GM18858 (cell line): ENCODE measurements at regions not wholly inside any gene's neighbourhood (a gene's known extent, or its start where the extent isn't known, plus 50 kb on each side); places are given as distances from the start of the nearest gene placed in this dataset.
"Not testable (repeated sequence)": the region's sequence is repeated elsewhere in the genome, so short reads cannot be mapped to it uniquely, and the experiment has no call there.

Experiments
- ATAC-seq: cut with Tn5 transposase; IDR thresholded peaks from one replicate; pipeline ENCODE4 v1.9.1; 2021; ENCODE audit not compliant: unreplicated experiment

- not testable (repeated sequence) for ATAC-seq
Measured at GRCh38 chr17:34039759-34040555, 215.1 kb upstream of the CCL2 start.

DNA sequence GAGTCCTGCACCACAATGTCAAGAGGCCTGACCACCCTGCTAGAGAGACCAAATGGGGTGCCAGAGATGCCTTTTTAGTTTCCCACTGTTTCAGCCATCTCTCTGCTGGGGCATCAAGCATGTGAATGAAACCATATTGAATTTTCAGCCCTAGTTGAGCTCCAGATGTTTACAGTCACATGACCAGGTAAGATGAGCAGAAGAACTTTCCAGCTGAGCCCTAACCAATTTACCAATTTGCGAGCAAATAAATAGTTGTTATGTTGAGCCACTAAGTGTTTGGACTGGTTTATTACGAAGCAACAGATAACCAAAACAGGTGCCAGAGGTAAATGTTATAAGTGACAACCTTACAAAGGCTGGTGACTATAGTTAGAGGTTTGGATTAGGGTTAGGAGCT, 209.1 kb upstream of the CCL2 start:
- no peak for ATAC-seq

DNA sequence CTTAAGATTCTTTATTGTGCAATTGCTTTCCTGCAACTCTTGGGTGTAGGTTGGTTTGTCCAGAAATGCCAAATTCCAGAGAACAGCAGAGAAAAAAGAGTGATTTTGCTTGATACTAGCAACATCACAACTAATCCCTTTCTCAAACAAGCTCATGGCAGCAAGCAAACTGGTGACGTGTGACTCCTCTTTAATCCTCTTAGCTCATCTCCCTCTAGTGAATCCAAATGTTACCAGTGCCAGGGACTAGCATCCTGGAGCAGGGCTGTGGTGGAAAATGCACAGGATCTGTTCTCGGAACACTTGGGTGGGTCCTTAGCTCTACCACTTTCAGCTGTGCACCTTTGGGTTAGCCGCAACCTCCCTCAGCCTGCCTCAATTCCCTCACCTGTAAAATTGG, 204.0 kb upstream of the CCL2 start:
- ATAC-seq = no peak

- no peak for ATAC-seq
Measured at GRCh38 chr17:34054495-34054894, 200.6 kb upstream of the CCL2 start.

GRCh38 chr17:34055606-34056005, 199.5 kb upstream of the CCL2 start:
- ATAC-seq = no peak

DNA sequence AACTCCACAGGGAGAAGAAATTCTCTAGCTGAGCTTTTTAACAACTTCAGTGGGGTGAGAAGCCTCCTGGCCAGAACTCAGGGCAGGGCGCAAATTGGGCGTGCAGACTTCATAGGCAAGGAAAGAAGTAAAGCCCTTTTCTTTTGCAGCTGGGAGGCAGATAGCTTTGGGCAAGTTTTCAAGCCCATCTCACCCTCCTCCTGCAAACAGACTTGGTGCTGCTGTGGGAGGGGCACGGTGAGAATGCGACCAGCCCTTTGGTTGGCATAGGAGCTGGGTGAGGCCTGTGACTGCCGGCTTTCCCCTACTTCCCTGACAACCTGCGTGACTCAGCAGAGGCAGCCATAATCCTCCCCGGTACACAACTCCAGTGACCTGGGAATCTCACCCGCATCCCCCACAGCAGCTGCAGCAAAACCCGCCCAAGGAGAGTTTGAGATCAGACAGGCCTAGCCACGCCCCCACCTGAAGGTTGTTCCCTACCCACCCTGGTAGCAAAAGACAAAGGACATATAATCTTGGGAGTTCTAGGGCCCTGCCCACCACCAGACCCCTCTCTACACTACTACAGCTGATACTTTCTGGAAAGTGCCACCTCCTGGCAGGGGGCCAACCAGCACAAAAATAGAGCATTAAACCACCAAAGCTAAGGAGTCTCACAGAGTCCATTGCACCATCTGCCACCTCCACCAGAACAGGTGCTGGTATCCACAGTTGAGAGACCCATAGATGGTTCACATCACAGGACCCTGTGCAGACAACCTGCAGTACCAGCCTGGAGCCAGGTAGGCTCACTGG, 195.5 kb upstream of the CCL2 start:
- no peak for ATAC-seq

DNA sequence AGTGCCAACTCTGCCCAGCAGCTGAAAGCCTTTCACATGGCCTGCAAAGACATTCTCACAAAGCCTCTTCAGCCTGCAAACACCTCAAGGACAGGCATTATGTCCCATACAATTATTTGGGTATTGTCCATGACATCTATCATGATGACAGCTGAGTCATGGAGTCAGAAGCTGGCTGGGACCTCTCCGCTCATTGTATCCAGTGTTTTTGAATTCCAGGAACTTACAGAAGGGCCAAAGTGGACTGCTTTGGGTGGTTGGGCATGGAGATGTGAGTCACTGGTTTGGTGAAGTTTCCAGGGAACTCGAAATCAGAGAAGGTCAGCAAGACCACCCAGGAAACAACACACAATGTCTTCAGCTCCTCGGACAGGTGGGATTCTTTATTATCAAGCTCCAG, 188.6 kb upstream of the CCL2 start:
- no peak for ATAC-seq

GRCh38 chr17:34067011-34067410, 188.1 kb upstream of the CCL2 start:
- ATAC-seq = no peak

GRCh38 chr17:34068571-34068970, 186.5 kb upstream of the CCL2 start:
- no peak for ATAC-seq

GRCh38 chr17:34070712-34071111, 184.4 kb upstream of the CCL2 start:
- no peak for ATAC-seq

DNA sequence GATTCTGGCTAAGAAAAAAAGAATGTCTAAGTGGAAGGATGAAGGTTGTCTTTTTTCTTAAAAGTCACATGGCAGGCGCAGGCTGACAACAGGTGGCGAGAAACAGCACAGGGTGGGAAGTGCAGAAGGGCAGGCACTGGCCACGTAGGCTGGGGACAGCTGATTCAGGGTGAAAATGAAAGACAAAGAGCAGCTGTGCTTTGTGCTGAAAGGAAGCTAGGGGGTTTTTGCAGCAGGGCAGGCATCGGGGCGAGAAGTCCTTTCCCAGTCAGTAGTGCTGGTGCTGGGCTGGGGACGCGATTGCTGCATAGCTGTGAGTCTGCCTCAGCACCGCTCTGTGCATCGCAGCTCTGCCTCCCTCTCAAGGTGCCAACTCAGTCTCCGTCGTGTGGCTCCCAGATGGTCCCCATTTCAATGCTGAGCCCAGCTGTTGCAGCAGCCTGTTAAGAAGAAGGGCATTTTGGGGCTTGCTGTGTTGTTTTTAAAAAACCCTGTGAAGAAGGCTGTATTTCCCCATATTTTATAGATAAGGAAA, 183.1 kb upstream of the CCL2 start:
- ATAC-seq = no peak

GRCh38 chr17:34075076-34075475, 180.0 kb upstream of the CCL2 start:
- no peak for ATAC-seq

- no peak for ATAC-seq
Measured at GRCh38 chr17:34076743-34077631, 178.1 kb upstream of the CCL2 start.

GRCh38 chr17:34081269-34081668, 173.8 kb upstream of the CCL2 start:
- no peak for ATAC-seq

DNA sequence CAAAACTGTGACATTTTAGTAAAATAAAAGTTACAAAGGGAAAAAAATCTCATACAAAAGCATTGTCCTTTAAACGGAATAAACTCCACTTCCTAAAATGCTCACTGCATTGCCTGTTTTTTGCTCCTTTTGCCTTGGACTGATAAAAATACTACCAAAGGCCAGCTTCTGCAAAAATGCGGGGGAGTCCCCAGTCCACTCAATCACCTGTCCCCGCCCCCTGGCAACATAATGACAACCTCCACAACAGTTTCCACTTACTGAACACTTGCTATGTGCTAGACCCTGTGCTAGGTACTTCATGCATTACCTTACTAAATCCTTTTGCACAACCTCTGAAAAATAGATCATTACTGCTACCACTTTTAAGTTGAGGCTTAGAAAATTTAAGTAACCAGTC, 172.7 kb upstream of the CCL2 start:
- no peak for ATAC-seq

- ATAC-seq = not testable (repeated sequence)
Measured at GRCh38 chr17:34089042-34089441, 166.0 kb upstream of the CCL2 start.

DNA sequence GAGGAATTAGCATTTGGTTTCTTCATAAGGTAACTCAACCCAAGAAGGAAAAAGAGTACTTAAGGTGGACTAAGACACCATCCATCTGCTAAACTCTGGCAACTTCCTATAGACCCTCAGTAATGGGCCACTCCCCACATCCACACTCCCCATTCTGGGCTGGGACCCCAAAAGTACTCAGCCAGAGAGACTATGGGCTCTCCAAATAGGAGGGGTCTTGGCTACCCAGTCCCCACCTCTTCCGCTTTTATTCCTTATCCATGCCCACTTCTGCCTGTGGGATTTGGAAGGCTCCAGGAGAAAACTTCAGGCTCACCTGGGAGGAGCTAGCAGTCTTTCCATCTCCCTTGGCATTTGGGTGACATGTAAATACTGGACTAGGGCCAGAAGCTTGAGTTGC, 164.5 kb upstream of the CCL2 start:
- no peak for ATAC-seq

DNA sequence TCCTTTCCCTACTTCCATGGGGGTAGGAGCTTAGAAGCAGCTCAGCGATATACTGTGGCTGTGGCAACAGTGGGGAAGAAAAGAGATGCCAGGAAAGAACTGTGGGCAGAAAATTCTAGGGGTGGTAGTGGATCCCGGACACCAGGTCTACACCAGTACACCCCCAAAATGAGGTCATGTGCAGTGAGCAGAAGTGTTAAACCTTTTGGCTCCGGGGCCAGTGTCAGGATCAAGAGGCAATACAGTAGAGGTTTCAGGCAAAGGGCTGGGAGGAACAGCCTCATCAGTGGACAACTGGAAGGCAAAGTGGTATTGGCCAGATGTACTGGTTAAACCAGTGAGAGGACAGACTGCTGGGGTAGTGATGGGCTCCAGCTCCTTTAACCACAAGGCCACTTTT, 163.1 kb upstream of the CCL2 start:
- ATAC-seq = no peak

DNA sequence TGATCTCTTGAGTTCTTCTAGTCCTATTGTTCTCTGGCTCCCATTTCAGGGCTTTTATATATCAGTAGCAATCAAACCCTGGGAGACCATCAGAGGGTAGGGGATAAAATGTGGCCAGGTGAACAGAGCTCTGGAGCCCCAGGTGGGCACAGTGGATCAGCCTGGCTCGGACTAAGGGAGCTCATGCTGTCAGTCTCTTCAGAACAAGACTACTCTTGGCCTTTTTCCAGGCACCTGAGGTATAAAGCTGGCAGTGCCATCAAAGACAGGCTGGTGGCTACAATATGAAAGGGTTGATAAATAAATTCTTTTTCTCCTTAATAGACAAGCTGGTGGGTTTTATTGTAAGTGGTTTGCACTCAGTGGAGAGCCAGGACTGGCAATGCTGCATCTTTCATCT, 160.0 kb upstream of the CCL2 start:
- ATAC-seq = no peak

DNA sequence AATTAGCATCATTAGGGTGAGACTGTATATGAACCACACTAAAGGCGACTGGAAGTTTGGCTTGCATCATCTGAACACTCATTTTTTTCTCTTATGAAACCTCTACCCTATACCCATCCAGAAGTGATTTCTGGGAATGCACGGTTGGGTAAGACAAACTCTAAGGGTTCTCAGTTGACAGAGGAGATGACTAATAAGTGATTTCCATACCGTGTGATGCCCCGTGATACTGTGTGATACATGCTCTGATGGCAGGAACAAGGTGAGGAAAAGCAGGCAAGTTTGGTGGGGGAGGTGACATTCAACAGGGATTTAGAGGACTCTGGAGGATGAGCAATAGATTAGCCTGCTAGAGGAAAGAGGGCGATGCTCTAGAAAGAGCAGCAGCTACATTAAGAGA, 156.4 kb upstream of the CCL2 start:
- ATAC-seq = no peak

GRCh38 chr17:34099859-34100515, 155.1 kb upstream of the CCL2 start:
- no peak for ATAC-seq
